Stomach (tissue), 8 donors: ENCODE measurements at regions not wholly inside any gene's neighbourhood (a gene's known extent, or its start where the extent isn't known, plus 50 kb on each side); places are given as distances from the start of the nearest gene placed in this dataset.
"Not testable (repeated sequence)": the region's sequence is repeated elsewhere in the genome, so short reads cannot be mapped to it uniquely, and the experiment has no call there.

Experiments
- DNase-seq, 2 donors: peaks; one replicate each; pipeline versions ENCODE4 v3.0.0 to v3.0.0-alpha.2; 2013 to 2019
- H3K27ac ChIP-seq, 5 donors: fragments of 200-600 bp in 4 of 5; sonication (generic) in 4 of 5; one replicate each; pipeline ENCODE4 v1.5.1; 2013 to 2019; ENCODE audit warnings: mild to moderate bottlenecking in 1 of 5, moderate library complexity in 1 of 5
- H3K27me3 ChIP-seq, 3 donors: fragments of 200-600 bp; sonication (generic); one replicate each; pipeline ENCODE4 v1.5.1; 2017 to 2019; ENCODE audit warnings: mixed run types in 1 of 3
- H3K36me3 ChIP-seq, 4 donors: fragments of 200-600 bp; sonication (generic); 1 replicate in 3 of 4; 2 replicates in 1 of 4; pipeline ENCODE4 v1.5.1; 2016 to 2019
- H3K4me1 ChIP-seq, 4 donors: fragments of 200-600 bp; sonication (generic); one replicate each; pipeline ENCODE4 v1.5.1; 2016 to 2019
- H3K4me3 ChIP-seq, 4 donors: fragments of 200-600 bp; sonication (generic) in 3 of 4; one replicate each; pipeline ENCODE4 v1.5.1; 2016 to 2019; ENCODE audit warnings: mild to moderate bottlenecking in 1 of 4
- H3K9me3 ChIP-seq, 4 donors: fragments of 200-600 bp; sonication (generic); one replicate each; pipeline ENCODE4 v1.5.1; 2016 to 2019
- EP300 ChIP-seq: sonication (generic); formaldehyde crosslinking; IDR thresholded peaks from one replicate; pipeline ENCODE4 v1.6.1; 2017; ENCODE audit warnings: antibody characterized with exemption
- POLR2A ChIP-seq, 4 donors: fragments of 450-650 bp; IDR thresholded peaks; one replicate each; pipeline ENCODE4 v1.6.1; 2016; ENCODE audit warnings: antibody characterized with exemption in 4 of 4, control low read depth in 2 of 4, mild to moderate bottlenecking in 1 of 4, moderate library complexity in 1 of 4
- POLR2AphosphoS5 ChIP-seq, 3 donors: sonication (generic); formaldehyde crosslinking; IDR thresholded peaks; one replicate each; pipeline ENCODE4 v1.6.1; 2016; ENCODE audit warnings: antibody characterized with exemption in 3 of 3
- WGBS, 5 donors: extraction: QIAGEN DNeasy Blood & Tissue Kit in 3 of 5; methylation state at CpG; one replicate each; pipeline versions ENCODE4 v1.1.5 to v1.1.7; 2013 to 2018; 5-methylcytosine and 5-hydroxymethylcytosine counted together
- intact Hi-C: fragments of 100-400 bp; cut with DNase I; formaldehyde crosslinking; loops from one replicate; pipeline ENCODE4 v1.15.1; 2023; ENCODE audit warnings: low total_unique reads
- small RNA-seq, 4 donors: library from RNA; depleted of rRNA; stranded (forward); fragments of <200 nt; gene quantifications; one replicate each; pipeline ENCODE3, GENCODE V24; 2016
- TF ChIP-seq, protein P1 (sequence below), 7 experiments: fragments of 450-650 bp in 4 of 7; fragments of 200-600 bp in 3 of 7; sonication (generic) in 3 of 7; IDR thresholded peaks; one replicate each; pipeline ENCODE4 v1.5.1; 2016 to 2019; ENCODE audit warnings: antibody characterized with exemption in 7 of 7, control low read depth in 2 of 7, mild to moderate bottlenecking in 1 of 7
- donor health status: healthy with polysubstance abuse.
- donor health status: Bipolar disorder and iron deficiency.
- donor health status: healthy.

DNA sequence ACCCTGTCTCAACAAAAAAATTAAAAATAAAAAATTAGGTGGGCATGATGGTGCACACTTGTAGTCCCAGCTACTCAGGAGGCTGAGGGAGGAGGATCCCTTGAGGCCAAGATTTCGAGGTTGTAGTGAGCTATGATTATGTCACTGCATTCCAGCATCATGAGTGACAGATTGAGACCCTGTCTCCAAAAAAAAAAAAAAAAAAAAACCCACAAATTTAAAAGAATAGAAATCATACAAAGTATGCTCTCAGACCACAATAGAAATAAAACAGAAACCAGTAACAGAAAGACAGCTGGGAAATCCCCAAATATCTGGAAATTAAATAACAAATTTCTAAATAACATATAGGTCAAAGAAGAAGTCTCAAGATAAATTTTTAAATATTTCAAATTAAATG, 81.0 kb upstream of the HUWE1 start:
- no peak overlapping the region for H3K27ac ChIP-seq
- WGBS, 5 donors, result 0 to 53% (median 0%) methylated on average over 1 of the region's 1 CpG
- no peaks in the 10 kb centered on the region for H3K4me1 ChIP-seq
- intact Hi-C loops, result no loop called here
- H3K36me3 ChIP-seq, result no peaks in the 10 kb centered on the region
- H3K9me3 ChIP-seq, result no peaks in the 10 kb centered on the region
- no peak overlapping the region for H3K4me3 ChIP-seq
- no peak for DNase-seq
- TF ChIP-seq EP300 (no peak), POLR2A (IDR thresholded peaks at IDR 0.05) (no peak), POLR2AphosphoS5 (IDR thresholded peaks at IDR 0.05) (no peak)
- TF ChIP-seq, protein P1, sequence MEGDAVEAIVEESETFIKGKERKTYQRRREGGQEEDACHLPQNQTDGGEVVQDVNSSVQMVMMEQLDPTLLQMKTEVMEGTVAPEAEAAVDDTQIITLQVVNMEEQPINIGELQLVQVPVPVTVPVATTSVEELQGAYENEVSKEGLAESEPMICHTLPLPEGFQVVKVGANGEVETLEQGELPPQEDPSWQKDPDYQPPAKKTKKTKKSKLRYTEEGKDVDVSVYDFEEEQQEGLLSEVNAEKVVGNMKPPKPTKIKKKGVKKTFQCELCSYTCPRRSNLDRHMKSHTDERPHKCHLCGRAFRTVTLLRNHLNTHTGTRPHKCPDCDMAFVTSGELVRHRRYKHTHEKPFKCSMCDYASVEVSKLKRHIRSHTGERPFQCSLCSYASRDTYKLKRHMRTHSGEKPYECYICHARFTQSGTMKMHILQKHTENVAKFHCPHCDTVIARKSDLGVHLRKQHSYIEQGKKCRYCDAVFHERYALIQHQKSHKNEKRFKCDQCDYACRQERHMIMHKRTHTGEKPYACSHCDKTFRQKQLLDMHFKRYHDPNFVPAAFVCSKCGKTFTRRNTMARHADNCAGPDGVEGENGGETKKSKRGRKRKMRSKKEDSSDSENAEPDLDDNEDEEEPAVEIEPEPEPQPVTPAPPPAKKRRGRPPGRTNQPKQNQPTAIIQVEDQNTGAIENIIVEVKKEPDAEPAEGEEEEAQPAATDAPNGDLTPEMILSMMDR (IDR thresholded peaks at IDR 0.05), result no peak
- H3K27me3 ChIP-seq, result no peaks in the 10 kb centered on the region

DNA sequence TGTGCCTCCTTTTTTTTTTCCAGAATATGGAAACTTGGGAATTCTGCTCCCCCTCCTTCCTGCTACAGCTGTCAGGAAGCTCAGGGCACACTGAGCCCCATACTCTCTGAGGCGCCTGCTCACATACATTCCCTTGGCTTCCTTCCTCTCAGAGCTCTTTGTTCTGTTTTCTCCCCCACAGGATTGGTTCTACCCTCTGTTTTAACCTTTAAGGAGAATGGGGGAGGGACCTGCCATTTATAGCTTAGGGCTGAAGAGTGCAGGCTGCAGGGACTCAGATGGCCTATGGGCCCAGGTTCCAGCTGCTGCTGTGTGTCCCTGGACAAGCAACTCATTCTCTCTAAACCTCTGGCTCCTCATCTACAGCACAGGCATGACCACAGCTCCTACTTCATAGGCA, 70.7 kb upstream of the HUWE1 start:
- H3K4me1 ChIP-seq, DNase-seq, H3K27ac ChIP-seq, H3K36me3 ChIP-seq, H3K9me3 ChIP-seq, H3K4me3 ChIP-seq, H3K27me3 ChIP-seq, intact Hi-C loops: not testable (repeated sequence)
- WGBS, 5 donors, result 23 to 64% (median 47%) methylated on average over 1 of the region's 1 CpG

DNA sequence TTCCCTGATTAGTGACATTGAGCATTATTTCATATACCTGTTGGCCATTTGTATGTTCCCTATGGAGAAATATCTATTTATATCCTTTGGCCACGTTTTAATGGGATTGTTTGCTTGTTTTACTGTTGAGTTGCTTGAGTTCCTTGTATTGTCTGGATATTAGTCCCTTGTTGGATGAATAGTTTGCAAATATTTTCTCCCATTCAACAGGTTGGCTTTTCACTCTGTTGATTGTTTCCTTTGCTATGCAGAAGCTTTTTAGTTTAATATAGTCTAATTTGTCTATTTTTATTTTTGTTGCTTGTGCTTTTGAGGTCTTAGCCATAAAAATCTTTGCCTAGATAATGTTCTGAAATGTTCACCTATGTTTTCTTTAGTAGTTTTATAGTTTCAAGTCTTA, 60.2 kb upstream of the HUWE1 start:
- intact Hi-C loops, result no loop called here
- no peaks in the 10 kb centered on the region for H3K27me3 ChIP-seq
- no peak overlapping the region for H3K4me3 ChIP-seq
- H3K9me3 ChIP-seq, result no peaks in the 10 kb centered on the region
- H3K27ac ChIP-seq, result no peak overlapping the region
- no peak for DNase-seq
- 8 to 36% (median 26%) methylated on average over 1 of the region's 1 CpG for WGBS, 5 donors
- H3K4me1 ChIP-seq, result no peaks in the 10 kb centered on the region
- H3K36me3 ChIP-seq, result no peaks in the 10 kb centered on the region
- TF ChIP-seq, protein P1 (IDR thresholded peaks at IDR 0.05), result no peak

DNA sequence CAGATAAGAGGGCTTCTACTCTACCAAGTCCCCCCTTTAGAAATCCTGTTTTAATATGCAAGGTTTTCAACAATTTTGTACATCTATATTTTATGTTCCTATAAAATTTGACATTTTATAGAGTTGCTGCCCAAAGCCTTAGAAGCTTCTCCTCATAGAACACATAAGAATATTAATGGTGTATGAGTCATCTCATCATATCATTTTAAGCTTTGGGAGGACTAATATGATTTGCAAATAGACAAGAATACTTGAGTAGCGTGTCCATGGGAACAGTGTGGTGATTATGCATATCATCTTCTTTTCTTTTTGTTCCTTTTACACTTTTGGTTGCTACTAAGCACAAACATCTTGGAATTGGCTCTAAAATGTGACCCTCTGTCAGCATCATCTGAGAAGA, 56.7 kb upstream of the HUWE1 start:
- no peak overlapping the region for H3K27ac ChIP-seq
- DNase-seq, result no peak
- no peak for TF ChIP-seq EP300
- TF ChIP-seq POLR2A (IDR thresholded peaks at IDR 0.05), result no peak
- TF ChIP-seq, protein P1 (IDR thresholded peaks at IDR 0.05), result no peak
- no peak for TF ChIP-seq POLR2AphosphoS5 (IDR thresholded peaks at IDR 0.05)
- no peak overlapping the region for H3K4me3 ChIP-seq
- no peaks in the 10 kb centered on the region for H3K4me1 ChIP-seq
- no peaks in the 10 kb centered on the region for H3K27me3 ChIP-seq
- 69 to 91% (median 89%) methylated on average over 1 of the region's 1 CpG for WGBS, 5 donors
- H3K36me3 ChIP-seq, result no peaks in the 10 kb centered on the region
- no peaks in the 10 kb centered on the region for H3K9me3 ChIP-seq
- intact Hi-C loops, result no loop called here

DNA sequence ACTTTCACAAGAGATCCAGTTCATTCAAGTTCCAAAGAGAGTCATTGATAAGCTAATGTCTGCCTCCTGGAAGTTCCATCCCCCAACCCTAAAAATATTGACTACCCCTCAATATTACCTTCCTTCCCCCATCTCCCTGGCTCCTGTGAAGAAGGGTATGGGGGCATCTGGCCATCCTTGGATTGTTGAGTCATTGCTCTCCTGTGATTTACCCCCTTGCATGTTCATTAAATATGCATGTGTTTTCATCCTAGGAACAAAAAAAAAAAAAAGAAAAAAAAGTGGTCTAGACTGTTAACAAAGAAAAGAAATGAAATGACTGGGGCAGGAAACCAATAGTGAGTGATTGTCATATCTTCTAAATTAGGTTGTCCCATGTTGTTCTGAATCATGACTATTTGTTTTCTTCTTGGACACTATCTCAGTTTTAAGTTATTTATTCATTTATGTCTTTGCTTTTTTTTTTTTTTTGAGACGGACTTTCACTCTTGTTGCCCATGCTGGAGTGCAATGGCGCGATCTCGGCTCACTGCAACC, 51.9 kb upstream of the HUWE1 start:
- TF ChIP-seq, protein P1 (IDR thresholded peaks at IDR 0.05), result no peak
- TF ChIP-seq POLR2A (IDR thresholded peaks at IDR 0.05) (no peak), POLR2AphosphoS5 (IDR thresholded peaks at IDR 0.05) (no peak), EP300 (no peak)
- no peaks in the 10 kb centered on the region for H3K4me1 ChIP-seq
- H3K9me3 ChIP-seq, result no peaks in the 10 kb centered on the region
- no peak for DNase-seq
- intact Hi-C loops, result no loop called here
- no peak overlapping the region for H3K4me3 ChIP-seq
- H3K36me3 ChIP-seq, result no peaks in the 10 kb centered on the region
- no peaks in the 10 kb centered on the region for H3K27me3 ChIP-seq
- no peak overlapping the region for H3K27ac ChIP-seq
- WGBS, 5 donors, result 88 to 100% (median 98%) methylated on average over 2 to 4 of the region's 4 CpGs; no CpG with 5 or more reads in 2 of the 5 donors

Small RNA genes lying in the stretch of these regions (small RNA-seq; reads per million reads assigned to genes)
- gene BX323845.1, result 0 reads per million in 4 donors
- 0 reads per million in 4 donors for gene BX323845.2
